Smooth muscle cell (in vitro differentiated cells): ENCODE measurements at regions not wholly inside any gene's neighbourhood (a gene's known extent, or its start where the extent isn't known, plus 50 kb on each side); places are given as distances from the start of the nearest gene placed in this dataset.

ENCODE experiments used
- DNase-seq: peaks from one replicate; lab custom pipeline; 2025; ENCODE audit not compliant: unreplicated experiment; lab: John Stamatoyannopoulos, UW
- H2AFZ ChIP-seq: fragments of 200-600 bp; sonication (generic); 2 replicates; pipeline ENCODE4 v1.6.0; 2016; ENCODE audit warnings: antibody characterized with exemption, low read depth, mild to moderate bottlenecking
- H3F3A ChIP-seq: fragments of 200-600 bp; sonication (generic); 2 replicates; pipeline ENCODE4 v1.6.0; 2017; ENCODE audit warnings: antibody characterized with exemption, low read depth
- H3K27ac ChIP-seq: fragments of 200-600 bp; sonication (generic); 2 replicates; pipeline ENCODE4 v1.5.1; 2016; ENCODE audit warnings: low read depth, mild to moderate bottlenecking
- H3K27me3 ChIP-seq: fragments of 200-600 bp; sonication (generic); 2 replicates; pipeline ENCODE4 v1.6.1; 2016; ENCODE audit warnings: low read depth, mild to moderate bottlenecking
- H3K36me3 ChIP-seq: fragments of 200-600 bp; sonication (generic); 2 replicates; pipeline ENCODE4 v1.5.1; 2016; ENCODE audit warnings: low read depth
- H3K4me1 ChIP-seq: fragments of 200-600 bp; sonication (generic); 2 replicates; pipeline ENCODE4 v1.5.1; 2016; ENCODE audit warnings: low read depth
- H3K4me2 ChIP-seq: fragments of 200-600 bp; sonication (generic); 2 replicates; pipeline ENCODE4 v1.6.0; 2016; ENCODE audit warnings: mild to moderate bottlenecking
- H3K4me3 ChIP-seq: fragments of 200-600 bp; sonication (generic); 2 replicates; pipeline ENCODE4 v1.5.1; 2016; ENCODE audit warnings: mild to moderate bottlenecking
- H3K79me2 ChIP-seq: fragments of 200-600 bp; sonication (generic); 2 replicates; pipeline ENCODE4 v1.6.0; 2016; ENCODE audit warnings: low read depth, mild to moderate bottlenecking
- H3K9ac ChIP-seq: fragments of 200-600 bp; sonication (generic); 2 replicates; pipeline ENCODE4 v1.6.0; 2016; ENCODE audit warnings: low read depth
- H3K9me3 ChIP-seq: fragments of 200-600 bp; sonication (generic); replicated peaks from 2 replicates; pipeline ENCODE4 v1.5.1; 2016; ENCODE audit warnings: low read depth
- H4K20me1 ChIP-seq: fragments of 200-600 bp; sonication (generic); 2 replicates; pipeline ENCODE4 v1.6.0; 2016; ENCODE audit warnings: low read depth
- CTCF ChIP-seq: fragments of 200-600 bp; sonication (generic); IDR thresholded peaks from 2 replicates; pipeline ENCODE4 v1.5.1; 2017; ENCODE audit warnings: borderline replicate concordance, mild to moderate bottlenecking, antibody characterized with exemption; ENCODE audit not compliant: insufficient read depth, poor library complexity, severe bottlenecking
- WGBS: methylation state at CpG from one replicate; pipeline ENCODE4 v1.1.7; 2016; ENCODE audit warnings: low lambda C conversion rate; 5-methylcytosine and 5-hydroxymethylcytosine counted together

GRCh38 chr1:216825557-216825956 lies 102.3 kb upstream of the ESRRG start:
- H3K27me3 ChIP-seq: no peaks in the 10 kb centered on the region

GRCh38 chr1:216824511-216824910 lies 101.3 kb upstream of the ESRRG start:
- H3K27ac ChIP-seq: no peak overlapping the region

More at GRCh38 chr1:216825557-216825956, 102.3 kb upstream of the ESRRG start:
- H3K79me2 ChIP-seq: no peaks in the 10 kb centered on the region
- H3K36me3 ChIP-seq: no peaks in the 10 kb centered on the region
- no peaks in the 10 kb centered on the region for H3K9me3 ChIP-seq
- 92% methylated on average over 2 of the region's 2 CpGs for WGBS
- H3K4me2 ChIP-seq: no peak overlapping the region
- no peak overlapping the region for H2AFZ ChIP-seq
- peaks cover 4% of the 10 kb centered on the region for H3F3A ChIP-seq
- H3K27ac ChIP-seq: no peak overlapping the region
- no peaks in the 10 kb centered on the region for H3K4me1 ChIP-seq
- no peaks in the 10 kb centered on the region for H4K20me1 ChIP-seq
- no peak overlapping the region for H3K4me3 ChIP-seq
- no peak overlapping the region for H3K9ac ChIP-seq
- TF ChIP-seq CTCF: no peak
- DNase-seq: no peak

GRCh38 chr1:216823731-216824130 lies 100.5 kb upstream of the ESRRG start:
- no peaks in the 10 kb centered on the region for H3K36me3 ChIP-seq
- no peak overlapping the region for H3K4me3 ChIP-seq
- no peak overlapping the region for H2AFZ ChIP-seq
- no peaks in the 10 kb centered on the region for H3K79me2 ChIP-seq
- H3K9me3 ChIP-seq: no peaks in the 10 kb centered on the region
- WGBS: 95% methylated on average over 2 of the region's 2 CpGs
- H3K4me1 ChIP-seq: no peaks in the 10 kb centered on the region
- no peaks in the 10 kb centered on the region for H3K27me3 ChIP-seq
- no peak for DNase-seq
- no peak overlapping the region for H3K9ac ChIP-seq
- no peak overlapping the region for H3K4me2 ChIP-seq
- H3F3A ChIP-seq: peaks cover 4% of the 10 kb centered on the region
- H3K27ac ChIP-seq: no peak overlapping the region
- no peaks in the 10 kb centered on the region for H4K20me1 ChIP-seq
- TF ChIP-seq CTCF: no peak

More at GRCh38 chr1:216824511-216824910, 101.3 kb upstream of the ESRRG start:
- Histone ChIP-seq H3F3A (peaks cover 4% of the 10 kb centered on the region), H4K20me1 (no peaks in the 10 kb centered on the region), H3K9me3 (no peaks in the 10 kb centered on the region), H3K27me3 (no peaks in the 10 kb centered on the region), H3K79me2 (no peaks in the 10 kb centered on the region), H3K9ac (no peak overlapping the region), H3K36me3 (no peaks in the 10 kb centered on the region), H3K4me3 (no peak overlapping the region), H2AFZ (no peak overlapping the region), H3K4me2 (no peak overlapping the region), H3K4me1 (no peaks in the 10 kb centered on the region)
- no peak for TF ChIP-seq CTCF
- no peak for DNase-seq
- WGBS: 89% methylated on average over 3 of the region's 3 CpGs

GRCh38 chr1:216822480-216822879 lies 99.3 kb upstream of the ESRRG start:
- no peaks in the 10 kb centered on the region for H3K4me1 ChIP-seq
- H3K27me3 ChIP-seq: no peaks in the 10 kb centered on the region
- H3K27ac ChIP-seq: no peak overlapping the region
- no peaks in the 10 kb centered on the region for H3K79me2 ChIP-seq
- H3K9me3 ChIP-seq: no peaks in the 10 kb centered on the region
- H3K4me2 ChIP-seq: no peak overlapping the region
- no peak overlapping the region for H3K4me3 ChIP-seq
- no peak overlapping the region for H2AFZ ChIP-seq
- peaks cover 4% of the 10 kb centered on the region for H3F3A ChIP-seq
- TF ChIP-seq CTCF: no peak
- H4K20me1 ChIP-seq: no peaks in the 10 kb centered on the region
- no peak overlapping the region for H3K9ac ChIP-seq
- H3K36me3 ChIP-seq: no peaks in the 10 kb centered on the region
- DNase-seq: no peak
